Breast epithelium (tissue), 4 donors: ENCODE measurements at regions not wholly inside any gene's neighbourhood (a gene's known extent, or its start where the extent isn't known, plus 50 kb on each side); places are given as distances from the start of the nearest gene placed in this dataset.
"Not testable (repeated sequence)": the region's sequence is repeated elsewhere in the genome, so short reads cannot be mapped to it uniquely, and the experiment has no call there.

Source experiments
- DNase-seq, 2 donors: peaks; one replicate each; pipeline ENCODE4 v3.0.0-alpha.2; 2019; ENCODE audit warnings: low spot score in 2 of 2
- H3K27ac ChIP-seq, 2 donors: fragments of 200-600 bp; sonication (generic) in 1 of 2; one replicate each; pipeline ENCODE4 v1.5.1; 2016 to 2019; ENCODE audit warnings: mild to moderate bottlenecking in 1 of 2
- H3K27me3 ChIP-seq, 2 donors: fragments of 200-600 bp; sonication (generic) in 1 of 2; one replicate each; pipeline versions ENCODE4 v1.5.1 to v1.6.0; 2017 to 2019; ENCODE audit warnings: control low read depth in 1 of 2, mild to moderate bottlenecking in 1 of 2
- H3K36me3 ChIP-seq: fragments of 200-600 bp; one replicate; pipeline ENCODE4 v1.5.1; 2019
- H3K4me1 ChIP-seq, 2 donors: fragments of 200-600 bp; sonication (generic); one replicate each; pipeline ENCODE4 v1.5.1; 2016 to 2019; ENCODE audit warnings: control low read depth in 1 of 2
- H3K4me3 ChIP-seq, 3 donors: fragments of 200-600 bp; sonication (generic); 1 replicate in 2 of 3; 2 replicates in 1 of 3; pipeline ENCODE4 v1.5.1; 2016 to 2019; ENCODE audit warnings: mild to moderate bottlenecking in 3 of 3, moderate library complexity in 2 of 3
- H3K9me3 ChIP-seq, 2 donors: fragments of 200-600 bp; sonication (generic) in 1 of 2; one replicate each; pipeline ENCODE4 v1.5.1; 2016 to 2019; ENCODE audit warnings: control low read depth in 1 of 2
- CTCF ChIP-seq, 3 donors: fragments of 450-650 bp; IDR thresholded peaks; one replicate each; pipeline ENCODE4 v1.5.1; 2016 to 2017; ENCODE audit warnings: antibody characterized with exemption in 3 of 3, mild to moderate bottlenecking in 3 of 3, moderate library complexity in 3 of 3
- POLR2A ChIP-seq: fragments of 450-650 bp; IDR thresholded peaks from one replicate; pipeline ENCODE4 v1.6.1; 2016; ENCODE audit warnings: antibody characterized with exemption, mild to moderate bottlenecking, moderate library complexity
- POLR2AphosphoS5 ChIP-seq, 3 donors: sonication (generic); formaldehyde crosslinking; IDR thresholded peaks; one replicate each; pipeline ENCODE4 v1.6.1; 2017; ENCODE audit warnings: antibody characterized with exemption in 3 of 3
- intact Hi-C: fragments of 100-400 bp; cut with DNase I; formaldehyde crosslinking; loops from one replicate; pipeline ENCODE4 v1.15.1; 2023; ENCODE audit warnings: low total_unique reads

- Histone ChIP-seq H3K4me3 (no peak overlapping the region), H3K27me3 (no peaks in the 10 kb centered on the region), H3K27ac (no peak overlapping the region), H3K36me3 (no peaks in the 10 kb centered on the region), H3K9me3 (no peaks in the 10 kb centered on the region), H3K4me1 (no peaks in the 10 kb centered on the region)
- TF ChIP-seq POLR2AphosphoS5 (IDR thresholded peaks at IDR 0.05) (no peak), CTCF (IDR thresholded peaks at IDR 0.05) (no peak), POLR2A (no peak)
- no peak for DNase-seq
- intact Hi-C loops: no loop called here
Observed at GRCh38 chr2:187775651-187776050, 221.4 kb upstream of the TFPI start.

GRCh38 chr2:187782301-187782700 lies 228.1 kb upstream of the TFPI start:
- TF ChIP-seq POLR2A (no peak), POLR2AphosphoS5 (IDR thresholded peaks at IDR 0.05) (no peak), CTCF (IDR thresholded peaks at IDR 0.05) (no peak)
- Histone ChIP-seq H3K4me1 (no peaks in the 10 kb centered on the region), H3K27ac (no peak overlapping the region), H3K36me3 (no peaks in the 10 kb centered on the region), H3K27me3 (no peaks in the 10 kb centered on the region), H3K9me3 (no peaks in the 10 kb centered on the region), H3K4me3 (no peak overlapping the region)
- intact Hi-C loops: no loop called here
- no peak for DNase-seq

GRCh38 chr2:187783446-187783845 lies 229.2 kb upstream of the TFPI start:
- H3K27ac ChIP-seq: no peak overlapping the region
- no peak for DNase-seq
- intact Hi-C loops: no loop called here

GRCh38 chr2:187784138-187784537 lies 229.9 kb upstream of the TFPI start:
- H3K9me3 ChIP-seq, DNase-seq, intact Hi-C loops, H3K4me1 ChIP-seq, H3K4me3 ChIP-seq, H3K27me3 ChIP-seq, H3K27ac ChIP-seq, H3K36me3 ChIP-seq: not testable (repeated sequence)

More at GRCh38 chr2:187783446-187783845, 229.2 kb upstream of the TFPI start:
- no peaks in the 10 kb centered on the region for H3K27me3 ChIP-seq
- TF ChIP-seq POLR2AphosphoS5 (IDR thresholded peaks at IDR 0.05) (no peak), POLR2A (no peak), CTCF (IDR thresholded peaks at IDR 0.05) (no peak)
- no peaks in the 10 kb centered on the region for H3K36me3 ChIP-seq
- no peak overlapping the region for H3K4me3 ChIP-seq
- H3K4me1 ChIP-seq: no peaks in the 10 kb centered on the region
- H3K9me3 ChIP-seq: no peaks in the 10 kb centered on the region

- no peak for DNase-seq
- H3K36me3 ChIP-seq: no peaks in the 10 kb centered on the region
- no peaks in the 10 kb centered on the region for H3K27me3 ChIP-seq
- intact Hi-C loops: no loop called here
- H3K27ac ChIP-seq: no peak overlapping the region
- peaks cover 4 to 24% of the 10 kb centered on the region in 2 donors for H3K9me3 ChIP-seq
- no peaks in the 10 kb centered on the region for H3K4me1 ChIP-seq
- H3K4me3 ChIP-seq: no peak overlapping the region
- no peak for TF ChIP-seq POLR2A
- TF ChIP-seq POLR2AphosphoS5 (IDR thresholded peaks at IDR 0.05): no peak
- no peak for TF ChIP-seq CTCF (IDR thresholded peaks at IDR 0.05)
Observed at GRCh38 chr2:187799601-187800000, 245.4 kb upstream of the TFPI start.

- no peak for TF ChIP-seq POLR2A
- intact Hi-C loops: no loop called here
- Histone ChIP-seq H3K4me1 (no peaks in the 10 kb centered on the region), H3K4me3 (no peak overlapping the region), H3K36me3 (no peaks in the 10 kb centered on the region), H3K9me3 (peaks cover 0 to 14% of the 10 kb centered on the region in 2 donors), H3K27ac (no peak overlapping the region), H3K27me3 (no peaks in the 10 kb centered on the region)
- no peak for DNase-seq
Observed at GRCh38 chr2:187803816-187804215, 249.6 kb upstream of the TFPI start.
